A673 (cell line): ENCODE measurements at regions not wholly inside any gene's neighbourhood (a gene's known extent, or its start where the extent isn't known, plus 50 kb on each side); places are given as distances from the start of the nearest gene placed in this dataset.
"Not testable (repeated sequence)": the region's sequence is repeated elsewhere in the genome, so short reads cannot be mapped to it uniquely, and the experiment has no call there.

Source experiments
- BruUV-seq: library from RNA; stranded (reverse); fragments of 400-500 nt; replicated peaks from 2 replicates; lab custom pipeline; 2021; lab: Mats Ljungman, UMichigan
- CTCF ChIA-PET: fragments of 300-600 bp; sonication (Branson Sonifier 250); formaldehyde crosslinking; loops from one replicate; lab custom pipeline; 2022; ENCODE audit warnings: antibody characterized with exemption; lab: Charles Lee
- POLR2A ChIA-PET: fragments of 300-600 bp; sonication (Branson Sonifier 250); formaldehyde crosslinking; loops from one replicate; lab custom pipeline; 2022; ENCODE audit warnings: antibody characterized with exemption; ENCODE audit not compliant: low non-redundant PET; lab: Charles Lee
- DNase-seq: peaks from one replicate; pipeline ENCODE4 v3.0.0-alpha.2; 2015; ENCODE audit warnings: low spot score
- H3K27ac ChIP-seq: fragments of 200-600 bp; sonication (generic); 2 replicates; pipeline ENCODE4 v1.5.1; 2016; ENCODE audit warnings: mixed run types, low read depth, mild to moderate bottlenecking, mixed read lengths, antibody characterized with exemption, low read length; ENCODE audit not compliant: poor library complexity, severe bottlenecking
- H3K27me3 ChIP-seq: fragments of 200-600 bp; sonication (generic); replicated peaks from 2 replicates; pipeline ENCODE4 v1.6.1; 2017; ENCODE audit warnings: mixed run types, low read depth, mild to moderate bottlenecking, mixed read lengths, antibody characterized with exemption, low read length; ENCODE audit not compliant: insufficient read depth, poor library complexity
- H3K36me3 ChIP-seq: fragments of 200-600 bp; sonication (generic); 2 replicates; pipeline ENCODE4 v1.6.1; 2016; ENCODE audit warnings: mixed run types, mild to moderate bottlenecking, mixed read lengths, antibody characterized with exemption, low read length; ENCODE audit not compliant: insufficient read depth, poor library complexity, severe bottlenecking
- H3K4me1 ChIP-seq: fragments of 200-600 bp; sonication (generic); 2 replicates; pipeline ENCODE4 v1.6.1; 2017; ENCODE audit warnings: mixed run types, mild to moderate bottlenecking, mixed read lengths, antibody characterized with exemption, low read length; ENCODE audit not compliant: insufficient read depth, poor library complexity, severe bottlenecking
- H3K4me3 ChIP-seq: fragments of 200-600 bp; sonication (generic); 2 replicates; pipeline ENCODE4 v1.5.1; 2016; ENCODE audit warnings: low read depth, mixed run types, mild to moderate bottlenecking, mixed read lengths, low read length; ENCODE audit not compliant: poor library complexity, severe bottlenecking
- H3K9me3 ChIP-seq: fragments of 200-600 bp; sonication (generic); 2 replicates; pipeline ENCODE4 v1.6.1; 2016; ENCODE audit warnings: mixed run types, low read depth, mild to moderate bottlenecking, mixed read lengths, antibody characterized with exemption, low read length; ENCODE audit not compliant: poor library complexity, severe bottlenecking
- CTCF ChIP-seq: fragments of 300-800, 200-600 bp; sonication (generic); conservative IDR thresholded peaks from 2 replicates; pipeline ENCODE4 v1.5.1; 2017; ENCODE audit warnings: low read depth, mild to moderate bottlenecking, antibody characterized with exemption, low read length, moderate library complexity, mixed read lengths
- EZH2 ChIP-seq: fragments of 200-600 bp; sonication (generic); IDR thresholded peaks from 2 replicates; pipeline ENCODE4 v1.6.1; 2017; ENCODE audit warnings: borderline replicate concordance, low read depth, mild to moderate bottlenecking, mixed read lengths, antibody characterized with exemption, low read length; ENCODE audit not compliant: poor library complexity, severe bottlenecking
- intact Hi-C: fragments of 100-400 bp; cut with micrococcal nuclease; formaldehyde crosslinking; loops from one replicate; pipeline ENCODE4 v1.10.0; 2022; ENCODE audit not compliant: unreplicated experiment

DNA sequence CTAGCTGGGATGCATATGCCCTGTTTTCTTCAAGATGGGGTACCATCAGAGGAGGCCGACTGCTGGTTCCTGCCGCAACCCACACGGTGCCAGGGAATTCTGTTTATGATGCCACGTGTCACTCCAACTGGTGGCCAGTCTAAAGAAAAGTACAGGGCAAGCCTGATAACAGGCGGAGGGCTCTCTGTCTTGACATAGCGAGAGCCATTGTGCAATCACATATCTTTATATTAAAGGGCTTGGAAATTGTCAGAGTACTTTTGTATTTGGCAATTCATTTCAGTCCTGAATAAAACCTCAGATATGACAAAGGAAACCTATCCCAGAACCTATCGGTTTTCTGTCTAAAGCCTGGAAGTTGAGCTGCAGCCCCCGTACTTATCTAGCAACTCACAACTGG lies 768.4 kb downstream of the TDRD15 start:
- POLR2A ChIA-PET, result no interaction called here
- TF ChIP-seq CTCF, result no peak
- no peak for TF ChIP-seq EZH2
- CTCF ChIA-PET, result no interaction called here

DNA sequence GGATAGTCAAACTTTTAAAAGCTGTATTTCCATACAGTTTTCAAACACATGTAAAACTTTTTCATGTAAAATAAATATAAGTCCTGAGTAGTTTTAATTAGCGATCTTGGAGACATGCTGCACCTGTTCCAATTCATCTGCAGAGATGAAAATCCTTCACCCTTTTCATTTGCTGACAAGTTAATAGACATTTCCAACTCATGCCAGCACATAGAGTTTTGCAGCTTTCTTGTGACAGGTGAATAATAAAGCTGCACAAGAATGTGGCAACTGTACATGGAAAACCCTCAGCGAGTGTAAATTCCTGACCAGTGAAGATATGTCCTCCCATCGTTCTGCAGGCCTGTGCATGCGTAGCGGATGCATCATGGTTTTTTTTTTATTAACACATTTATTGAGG lies 771.4 kb downstream of the TDRD15 start:
- Histone ChIP-seq H3K27me3 (peaks cover 30% of the 10 kb centered on the region), H3K27ac (no peak overlapping the region), H3K4me1 (no peaks in the 10 kb centered on the region), H3K4me3 (no peak overlapping the region), H3K9me3 (no peaks in the 10 kb centered on the region), H3K36me3 (no peaks in the 10 kb centered on the region)
- TF ChIP-seq EZH2 (no peak), CTCF (no peak)
- POLR2A ChIA-PET, result no interaction called here
- CTCF ChIA-PET, result no interaction called here
- BruUV-seq, result no TSS peak
- no peak for DNase-seq
- intact Hi-C loops, result no loop called here

More for the DNA sequence above, 768.4 kb downstream of the TDRD15 start:
- BruUV-seq, result no TSS peak
- intact Hi-C loops, result no loop called here
- peaks cover 21% of the 10 kb centered on the region for H3K27me3 ChIP-seq
- H3K4me1 ChIP-seq, result no peaks in the 10 kb centered on the region
- H3K27ac ChIP-seq, result no peak overlapping the region
- DNase-seq, result no peak
- H3K36me3 ChIP-seq, result no peaks in the 10 kb centered on the region
- H3K9me3 ChIP-seq, result no peaks in the 10 kb centered on the region
- no peak overlapping the region for H3K4me3 ChIP-seq

- DNase-seq, CTCF ChIA-PET, H3K4me1 ChIP-seq, H3K36me3 ChIP-seq, BruUV-seq, H3K9me3 ChIP-seq, H3K27me3 ChIP-seq, H3K4me3 ChIP-seq, intact Hi-C loops, POLR2A ChIA-PET, H3K27ac ChIP-seq: not testable (repeated sequence)
These were observed 785.1 kb downstream of the TDRD15 start for GRCh38 chr2:21908712-21909380.
